ENCODE measurements at regions not wholly inside any gene's neighbourhood (a gene's known extent, or its start where the extent isn't known, plus 50 kb on each side); places are given as distances from the start of the nearest gene placed in this dataset.

- no peak for DNase-seq
Observed at GRCh38 chr6:134707342-134708031, 242.4 kb downstream of the ALDH8A1 start.

DNA sequence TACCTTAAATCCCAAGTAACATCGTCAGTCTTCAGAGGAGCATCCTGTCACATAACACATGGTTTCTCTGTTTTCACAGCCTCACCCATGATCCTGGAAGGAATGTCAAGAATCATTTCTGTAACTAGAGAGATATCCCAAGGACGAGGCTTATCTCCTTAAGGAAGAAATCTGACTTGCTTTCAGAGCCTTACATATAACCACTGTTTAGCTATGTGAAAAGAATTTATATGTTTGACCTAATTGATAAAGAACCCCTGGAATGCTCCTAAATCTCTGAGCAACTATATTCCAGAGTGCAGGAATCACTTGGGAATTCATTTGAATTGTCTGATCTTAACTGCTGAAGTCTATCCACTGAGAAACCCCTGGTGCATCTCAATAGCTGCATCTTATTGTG lies 243.1 kb downstream of the ALDH8A1 start:
- DNase-seq, result no peak

GRCh38 chr6:134706153-134706552 lies 243.7 kb downstream of the ALDH8A1 start:
- no peak for DNase-seq

DNA sequence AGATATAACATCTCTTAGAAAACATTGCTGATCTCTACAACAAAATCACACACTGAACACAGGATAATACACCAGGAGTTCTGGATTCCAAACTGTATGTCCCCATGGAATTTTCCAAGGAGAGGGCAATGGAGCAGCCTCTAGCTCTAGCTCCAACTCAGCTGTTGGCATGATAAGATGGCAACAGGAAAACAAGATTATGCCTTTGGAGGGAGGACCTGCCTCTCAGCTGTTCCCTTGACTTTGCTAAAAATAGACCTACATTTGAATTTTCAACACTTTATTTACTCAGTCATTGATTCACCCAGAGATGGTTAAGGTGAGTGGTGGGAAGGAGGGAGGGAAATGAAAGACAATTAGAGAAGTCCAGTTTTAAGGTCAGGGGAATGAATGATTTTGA lies 246.7 kb downstream of the ALDH8A1 start:
- DNase-seq, result no peak

GRCh38 chr6:134702279-134702678 lies 247.6 kb downstream of the ALDH8A1 start:
- no peak for DNase-seq

- no peak for DNase-seq
Observed at GRCh38 chr6:134701301-134701700, 248.6 kb downstream of the ALDH8A1 start.

- DNase-seq, result no peak
Observed at GRCh38 chr6:134698228-134698627, 251.7 kb downstream of the ALDH8A1 start.

- DNase-seq, result no peak
Observed at GRCh38 chr6:134692008-134692407, 257.9 kb downstream of the ALDH8A1 start.

GRCh38 chr6:134691180-134691579 lies 258.7 kb downstream of the ALDH8A1 start:
- DNase-seq, result no peak

DNA sequence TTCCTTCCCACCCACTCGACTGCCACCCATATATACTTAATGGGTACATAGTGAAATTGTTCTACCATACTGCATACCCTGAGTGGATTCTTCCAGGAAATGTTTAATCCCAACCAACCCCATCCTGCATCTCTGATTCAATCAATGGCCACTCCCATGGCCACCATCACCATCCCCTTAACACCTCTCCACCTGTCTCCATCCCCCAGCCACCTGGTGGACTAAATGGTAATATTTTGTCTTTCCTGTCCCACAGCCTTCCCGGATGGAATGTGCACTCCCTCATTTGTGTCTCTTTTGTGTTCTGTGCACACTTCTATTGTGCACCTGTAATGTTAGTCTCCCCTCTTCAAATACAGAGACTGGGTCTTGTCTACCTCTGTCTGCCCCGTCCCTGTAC lies 259.9 kb downstream of the ALDH8A1 start:
- DNase-seq, result no peak

DNA sequence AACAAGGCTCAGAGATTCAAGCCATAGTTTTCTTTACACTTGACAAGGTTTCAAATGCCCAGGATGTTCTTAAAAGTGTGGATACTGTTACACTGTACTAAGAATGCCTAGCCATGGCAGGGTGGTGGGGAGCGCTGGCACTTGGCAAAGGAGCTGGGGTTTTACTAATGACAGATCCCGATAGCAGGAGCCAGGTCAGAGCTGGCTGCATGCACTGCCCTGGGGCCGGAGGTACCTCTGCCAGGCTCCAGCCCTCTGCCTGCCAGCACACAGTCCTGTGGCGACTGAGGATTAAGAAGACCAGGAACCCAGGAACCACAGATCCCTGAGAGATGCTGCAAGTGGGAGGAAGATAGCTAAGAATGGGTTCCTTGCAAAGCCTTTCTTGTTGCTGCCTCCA lies 260.3 kb downstream of the ALDH8A1 start:
- DNase-seq, result no peak

GRCh38 chr6:134689177-134689576 lies 260.7 kb downstream of the ALDH8A1 start:
- DNase-seq, result no peak

- no peak for DNase-seq
Observed at GRCh38 chr6:134686071-134686470, 263.8 kb downstream of the ALDH8A1 start.

GRCh38 chr6:134684423-134684795 lies 265.5 kb downstream of the ALDH8A1 start:
- no peak for DNase-seq

- DNase-seq, result no peak
Observed at GRCh38 chr6:134683783-134684422, 266.0 kb downstream of the ALDH8A1 start.

DNA sequence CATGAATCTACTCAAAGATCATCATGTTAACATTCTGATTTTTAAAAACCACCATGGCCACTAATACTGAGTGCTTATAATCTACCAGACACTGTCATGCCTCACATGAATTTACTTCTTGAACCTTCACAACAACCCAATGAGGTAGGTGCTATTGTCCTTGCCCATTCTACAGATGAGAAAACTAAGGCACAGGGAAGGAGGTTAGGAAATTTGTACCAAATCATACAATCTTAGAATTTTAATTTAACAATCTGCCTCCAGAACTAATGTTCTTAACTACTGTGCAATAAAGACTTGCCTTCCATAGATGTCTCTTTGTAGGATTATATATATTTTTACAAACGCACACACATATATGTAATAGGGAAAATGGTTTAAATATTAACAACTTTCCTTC lies 269.5 kb downstream of the ALDH8A1 start:
- no peak for DNase-seq

DNA sequence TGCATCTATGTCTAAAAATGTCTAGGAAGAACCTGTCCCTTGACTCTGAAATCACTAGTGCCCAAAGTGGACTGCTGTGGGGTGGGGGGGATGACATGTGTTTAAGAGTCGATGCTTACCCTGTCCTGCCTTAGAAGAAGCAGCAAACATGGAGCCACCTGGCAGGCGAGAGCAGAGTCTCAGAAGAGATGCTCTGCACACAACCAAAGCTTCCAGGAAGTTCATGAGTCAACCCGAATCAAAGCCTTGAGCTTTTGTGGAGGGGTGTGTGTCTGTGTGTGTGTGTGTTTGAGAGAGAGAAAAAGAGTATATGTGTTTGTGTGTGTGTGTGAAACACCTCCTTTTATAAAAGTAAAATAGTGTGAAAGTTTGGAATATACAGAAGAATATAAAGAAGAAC lies 269.9 kb downstream of the ALDH8A1 start:
- no peak for DNase-seq

DNA sequence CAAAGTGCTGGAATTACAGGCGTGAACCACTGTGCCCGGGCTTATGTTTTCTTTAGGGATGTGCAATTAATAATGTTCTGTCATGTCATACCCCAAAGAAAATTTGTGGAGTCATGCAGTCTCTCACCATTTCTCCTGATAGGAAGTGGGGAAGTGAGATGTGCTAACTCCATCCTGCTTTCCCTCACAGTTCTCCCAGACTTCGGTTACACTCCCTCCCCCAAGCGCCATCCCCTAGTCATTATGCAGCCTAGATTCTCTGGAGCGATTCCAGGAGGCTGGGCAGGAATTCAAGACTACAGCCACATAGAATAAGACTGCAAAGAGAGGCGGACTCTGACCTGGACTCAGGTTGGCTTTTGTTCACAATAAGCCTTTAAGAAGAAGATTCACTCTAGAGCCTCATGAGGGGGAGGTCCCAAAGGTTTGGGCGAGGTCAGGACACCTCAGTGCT lies 271.4 kb downstream of the ALDH8A1 start:
- DNase-seq, result no peak

- DNase-seq, result no peak
Observed at GRCh38 chr6:134676307-134677281, 273.3 kb downstream of the ALDH8A1 start.

DNA sequence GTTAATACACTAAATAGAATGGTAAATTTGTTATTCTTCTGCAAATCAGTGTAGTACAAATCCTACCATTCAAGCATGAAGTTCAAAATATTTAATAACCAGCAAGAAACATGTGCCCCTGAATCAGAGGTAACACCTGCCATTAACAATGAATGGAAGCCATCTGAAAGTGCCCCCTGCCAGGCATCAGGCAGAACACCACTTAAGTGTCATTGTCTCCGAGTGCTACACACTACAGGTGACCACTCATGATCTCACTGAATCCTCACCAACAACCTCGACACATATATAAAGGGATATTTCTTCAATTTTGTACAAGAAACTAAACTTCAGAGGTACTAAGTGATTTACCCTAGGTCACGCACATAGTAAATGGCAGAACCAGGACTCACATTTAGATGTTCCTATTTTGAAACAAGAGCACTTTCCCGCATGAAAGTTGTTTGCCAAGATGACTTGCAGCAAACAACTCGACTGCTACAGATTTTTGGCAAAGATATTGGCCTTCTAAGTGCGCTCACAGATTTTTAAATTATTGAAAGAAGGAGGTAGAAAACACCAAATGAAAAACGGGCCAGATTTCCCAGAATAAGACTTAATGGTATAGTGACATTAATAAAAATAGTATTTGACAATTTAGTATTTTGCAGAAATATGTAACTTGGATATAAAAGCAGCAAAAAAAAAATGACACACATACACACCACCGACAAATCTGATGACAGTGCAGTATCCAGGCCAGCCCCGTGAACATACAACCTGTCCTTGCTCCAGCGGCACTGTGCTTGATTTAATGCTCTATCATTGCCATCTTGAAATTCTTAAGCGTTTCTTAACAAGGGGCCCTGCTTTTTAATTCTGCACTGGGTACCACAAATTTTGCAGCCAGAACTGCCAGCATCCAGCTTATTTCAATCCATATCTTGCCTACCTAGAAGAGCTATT lies 274.5 kb downstream of the ALDH8A1 start:
- DNase-seq, result no peak

- DNase-seq, result no peak
Observed at GRCh38 chr6:134674562-134674961, 275.3 kb downstream of the ALDH8A1 start.

DNA sequence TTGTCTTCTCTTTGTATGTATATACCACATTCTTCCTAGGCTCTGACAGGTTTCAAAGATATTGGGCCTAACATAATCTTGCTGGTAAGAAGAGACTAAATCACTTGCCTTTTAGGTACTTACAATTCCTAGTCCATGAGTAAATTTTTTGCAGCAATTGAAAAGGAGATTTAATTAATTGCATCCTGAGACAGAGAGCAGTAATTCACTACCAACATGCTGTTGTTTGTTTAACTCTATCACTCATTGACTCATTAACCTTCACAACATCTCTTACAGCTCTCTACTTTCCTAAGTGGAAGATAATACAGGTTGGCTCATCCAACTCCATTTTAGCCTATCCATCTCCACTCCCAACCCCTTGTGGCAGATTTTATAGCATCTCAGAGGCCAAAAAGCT lies 280.4 kb downstream of the ALDH8A1 start:
- no peak for DNase-seq
